ENCODE measurements at regions not wholly inside any gene's neighbourhood (a gene's known extent, or its start where the extent isn't known, plus 50 kb on each side); places are given as distances from the start of the nearest gene placed in this dataset.

- DNase-seq (ENCODE audit: low spot score), result no peak
Observed at GRCh38 chr3:120544361-120544760, 51.8 kb upstream of the NDUFB4 start.

GRCh38 chr3:120536642-120537041, 59.5 kb upstream of the NDUFB4 start:
- no peak for DNase-seq (ENCODE audit: low spot score)

GRCh38 chr3:120532969-120533368, 63.2 kb upstream of the NDUFB4 start:
- no peak for DNase-seq (ENCODE audit: low spot score)

GRCh38 chr3:120528163-120528562, 68.0 kb upstream of the NDUFB4 start:
- no peak for DNase-seq (ENCODE audit: low spot score)

GRCh38 chr3:120526011-120526870, 69.9 kb upstream of the NDUFB4 start:
- no peak for DNase-seq (ENCODE audit: low spot score)

- peak; percentile 58 for DNase-seq (ENCODE audit: low spot score)
Observed at GRCh38 chr3:120524171-120524923, 71.8 kb upstream of the NDUFB4 start.

GRCh38 chr3:120516136-120516535, 65.3 kb upstream of the FSTL1 start:
- no peak for DNase-seq (ENCODE audit: low spot score)

GRCh38 chr3:120512655-120513054, 61.9 kb upstream of the FSTL1 start:
- no peak for DNase-seq (ENCODE audit: low spot score)

- DNase-seq (ENCODE audit: low spot score), result peak; percentile 36
Observed at GRCh38 chr3:120506828-120507774, 56.3 kb upstream of the FSTL1 start.

GRCh38 chr3:120506076-120506827, 55.5 kb upstream of the FSTL1 start:
- DNase-seq (ENCODE audit: low spot score), result no peak

- no peak for DNase-seq (ENCODE audit: low spot score)
Observed at GRCh38 chr3:120503727-120504616, 53.2 kb upstream of the FSTL1 start.

GRCh38 chr3:120502116-120502515, 51.3 kb upstream of the FSTL1 start:
- DNase-seq (ENCODE audit: low spot score), result no peak

Data from SW480 (cell line).